CD14-positive monocyte (primary cell): ENCODE measurements at regions not wholly inside any gene's neighbourhood (a gene's known extent, or its start where the extent isn't known, plus 50 kb on each side); places are given as distances from the start of the nearest gene placed in this dataset.

Source experiments
- DNase-seq, 3 donors: peaks; one replicate each; pipeline ENCODE4 v3.0.0-alpha.2; 2011 to 2022
- H2AFZ ChIP-seq: 2 replicates; pipeline ENCODE4 v1.6.0; 2012; ENCODE audit warnings: mild to moderate bottlenecking, low read depth, low read length, inconsistent platforms; ENCODE audit not compliant: insufficient read depth, poor library complexity, severe bottlenecking
- H3K27ac ChIP-seq, 2 donors: 1 replicate in 1 of 2; 2 replicates in 1 of 2; pipeline ENCODE4 v1.5.1; 2012 to 2013; ENCODE audit warnings: low read length in 2 of 2, control low read depth in 1 of 2, inconsistent platforms in 1 of 2, low read depth in 1 of 2, mild to moderate bottlenecking in 1 of 2
- H3K27me3 ChIP-seq, 2 donors: one replicate each; pipeline versions ENCODE4 v1.6.0 to v1.6.1; 2011 to 2013; ENCODE audit warnings: low read length in 2 of 2; ENCODE audit not compliant: control insufficient read depth in 2 of 2, insufficient read depth in 2 of 2
- H3K36me3 ChIP-seq, 2 donors: replicated peaks in 1 of 2; 1 replicate in 1 of 2; 2 replicates in 1 of 2; pipeline versions ENCODE4 v1.5.1 to v1.6.1; 2012 to 2013; ENCODE audit warnings: low read length in 2 of 2, control low read depth in 1 of 2, inconsistent platforms in 1 of 2, mild to moderate bottlenecking in 1 of 2; ENCODE audit not compliant: insufficient read depth in 2 of 2, control insufficient read depth in 1 of 2
- H3K4me1 ChIP-seq, 2 donors: 1 replicate in 1 of 2; 2 replicates in 1 of 2; pipeline versions ENCODE4 v1.5.1 to v1.6.1; 2012 to 2013; ENCODE audit warnings: low read length in 2 of 2, control low read depth in 1 of 2, inconsistent platforms in 1 of 2, mild to moderate bottlenecking in 1 of 2, moderate library complexity in 1 of 2; ENCODE audit not compliant: insufficient read depth in 2 of 2, control insufficient read depth in 1 of 2
- H3K4me2 ChIP-seq: replicated peaks from 2 replicates; pipeline ENCODE3; 2012; ENCODE audit warnings: low read length, moderate library complexity, mild to moderate bottlenecking; ENCODE audit not compliant: poor library complexity, severe bottlenecking; ENCODE audit errors: extremely low read depth
- H3K4me3 ChIP-seq, 3 experiments: fragments of 200-600 bp in 1 of 3; sonication (generic) in 1 of 3; replicated peaks in 1 of 3; 1 replicate in 2 of 3; 2 replicates in 1 of 3; pipeline ENCODE4 v1.5.1; 2011 to 2013; ENCODE audit warnings: low read length in 3 of 3, mild to moderate bottlenecking in 3 of 3, control low read depth in 2 of 3, low read depth in 2 of 3, inconsistent platforms in 1 of 3, moderate library complexity in 1 of 3
- H3K79me2 ChIP-seq: 2 replicates; pipeline ENCODE4 v1.6.0; 2012; ENCODE audit warnings: mild to moderate bottlenecking, control low read depth, inconsistent platforms, low read length, moderate library complexity; ENCODE audit not compliant: insufficient read depth
- H3K9ac ChIP-seq: 2 replicates; pipeline ENCODE4 v1.6.0; 2017; ENCODE audit warnings: low read length, mild to moderate bottlenecking; ENCODE audit not compliant: insufficient read depth, poor library complexity, severe bottlenecking
- H3K9me3 ChIP-seq, 2 donors: replicated peaks in 1 of 2; 1 replicate in 1 of 2; 2 replicates in 1 of 2; pipeline versions ENCODE4 v1.5.1 to v1.6.1; 2012 to 2013; ENCODE audit warnings: low read length in 2 of 2, control low read depth in 1 of 2; ENCODE audit not compliant: control insufficient read depth in 1 of 2, insufficient read depth in 1 of 2
- H4K20me1 ChIP-seq: 2 replicates; pipeline ENCODE4 v1.6.0; 2012; ENCODE audit warnings: mild to moderate bottlenecking, low read length, control low read depth, moderate library complexity; ENCODE audit not compliant: insufficient read depth
- H3K27ac Mint-ChIP-seq, 7 donors: one replicate each; pipeline ENCODE4 v1.8.0; 2020; ENCODE audit warnings: mild to moderate bottlenecking in 7 of 7, mixed read lengths in 7 of 7, moderate library complexity in 6 of 7, inconsistent platforms in 2 of 7
- H3K27me3 Mint-ChIP-seq, 3 donors: one replicate each; pipeline ENCODE4 v1.8.0; 2021 to 2022; ENCODE audit warnings: low read depth in 3 of 3, mild to moderate bottlenecking in 3 of 3, mixed read lengths in 3 of 3, moderate library complexity in 3 of 3, inconsistent platforms in 1 of 3
- H3K36me3 Mint-ChIP-seq, 2 donors: one replicate each; pipeline ENCODE4 v1.8.0; 2020; ENCODE audit warnings: mixed read lengths in 2 of 2, inconsistent platforms in 1 of 2, mild to moderate bottlenecking in 1 of 2
- H3K4me1 Mint-ChIP-seq: one replicate; pipeline ENCODE4 v1.8.0; 2020; ENCODE audit warnings: mild to moderate bottlenecking, mixed read lengths
- H3K4me3 Mint-ChIP-seq, 2 donors: one replicate each; pipeline ENCODE4 v1.8.0; 2020; ENCODE audit warnings: mild to moderate bottlenecking in 2 of 2, mixed read lengths in 2 of 2, moderate library complexity in 1 of 2
- H3K9me3 Mint-ChIP-seq, 7 donors: one replicate each; pipeline ENCODE4 v1.8.0; 2020 to 2022; ENCODE audit warnings: mixed read lengths in 7 of 7, mild to moderate bottlenecking in 6 of 7, moderate library complexity in 6 of 7, inconsistent platforms in 2 of 7
- WGBS: methylation state at CpG from one replicate; pipeline ENCODE4 v1.1.5; 2013; ENCODE audit warnings: missing lambda C conversion rate; ENCODE audit not compliant: insufficient coverage; 5-methylcytosine and 5-hydroxymethylcytosine counted together
- intact Hi-C, 2 donors: fragments of 100-400 bp; cut with micrococcal nuclease; formaldehyde crosslinking; loops; one replicate each; pipeline versions ENCODE4 v1.15.0 to v1.15.1; 2023
- TF ChIP-seq, protein P1 (sequence below): fragments of 200-600 bp; IDR thresholded peaks from one replicate; pipeline ENCODE4 v1.8.0; 2022; ENCODE audit warnings: antibody characterized with exemption, mild to moderate bottlenecking

DNA sequence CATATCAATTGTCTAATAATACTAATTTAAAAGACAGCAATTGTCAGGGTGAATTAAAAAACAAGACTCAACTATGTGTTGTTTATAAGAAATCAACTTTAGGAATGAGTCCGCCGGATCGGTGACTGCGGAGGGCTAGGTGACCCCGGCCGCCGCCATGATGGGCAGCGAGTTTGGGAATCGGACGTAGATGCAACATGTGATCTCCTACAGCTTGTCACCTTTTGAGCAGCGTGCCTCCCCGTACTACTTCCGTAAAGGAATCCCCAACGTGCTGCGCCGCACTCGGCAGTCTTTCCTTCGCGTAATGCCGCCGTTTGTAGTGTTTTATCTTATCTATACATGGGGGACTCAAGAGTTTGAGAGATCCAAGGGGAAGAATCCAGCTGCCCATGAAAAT lies 742.5 kb upstream of the PABPC4L start:
- H4K20me1 ChIP-seq, result no peaks in the 10 kb centered on the region
- intact Hi-C loops, result no loop called here
- H3K27me3 ChIP-seq, result no peaks in the 10 kb centered on the region
- H3K36me3 ChIP-seq, result no peaks in the 10 kb centered on the region
- H3K4me1 Mint-ChIP-seq, result no peaks in the 10 kb centered on the region
- no peak overlapping the region for H3K9ac ChIP-seq
- no peak overlapping the region for H2AFZ ChIP-seq
- H3K4me1 ChIP-seq, result no peaks in the 10 kb centered on the region
- H3K79me2 ChIP-seq, result no peaks in the 10 kb centered on the region
- H3K36me3 Mint-ChIP-seq, result no peaks in the 10 kb centered on the region
- no peak overlapping the region for H3K4me2 ChIP-seq
- 95% methylated on average over 11 of the region's 21 CpGs for WGBS
- no peak for DNase-seq
- TF ChIP-seq, protein P1, sequence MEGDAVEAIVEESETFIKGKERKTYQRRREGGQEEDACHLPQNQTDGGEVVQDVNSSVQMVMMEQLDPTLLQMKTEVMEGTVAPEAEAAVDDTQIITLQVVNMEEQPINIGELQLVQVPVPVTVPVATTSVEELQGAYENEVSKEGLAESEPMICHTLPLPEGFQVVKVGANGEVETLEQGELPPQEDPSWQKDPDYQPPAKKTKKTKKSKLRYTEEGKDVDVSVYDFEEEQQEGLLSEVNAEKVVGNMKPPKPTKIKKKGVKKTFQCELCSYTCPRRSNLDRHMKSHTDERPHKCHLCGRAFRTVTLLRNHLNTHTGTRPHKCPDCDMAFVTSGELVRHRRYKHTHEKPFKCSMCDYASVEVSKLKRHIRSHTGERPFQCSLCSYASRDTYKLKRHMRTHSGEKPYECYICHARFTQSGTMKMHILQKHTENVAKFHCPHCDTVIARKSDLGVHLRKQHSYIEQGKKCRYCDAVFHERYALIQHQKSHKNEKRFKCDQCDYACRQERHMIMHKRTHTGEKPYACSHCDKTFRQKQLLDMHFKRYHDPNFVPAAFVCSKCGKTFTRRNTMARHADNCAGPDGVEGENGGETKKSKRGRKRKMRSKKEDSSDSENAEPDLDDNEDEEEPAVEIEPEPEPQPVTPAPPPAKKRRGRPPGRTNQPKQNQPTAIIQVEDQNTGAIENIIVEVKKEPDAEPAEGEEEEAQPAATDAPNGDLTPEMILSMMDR, result no peak
- peaks cover 0 to 8% (median 0%) of the 10 kb centered on the region in 7 donors for H3K9me3 Mint-ChIP-seq
- H3K27ac Mint-ChIP-seq, result no peak overlapping the region
- H3K27ac ChIP-seq, result no peak overlapping the region
- no peaks in the 10 kb centered on the region for H3K27me3 Mint-ChIP-seq
- no peak overlapping the region for H3K4me3 Mint-ChIP-seq
- H3K9me3 ChIP-seq, result peaks cover 0 to 9% of the 10 kb centered on the region in 2 donors
- no peak overlapping the region for H3K4me3 ChIP-seq

DNA sequence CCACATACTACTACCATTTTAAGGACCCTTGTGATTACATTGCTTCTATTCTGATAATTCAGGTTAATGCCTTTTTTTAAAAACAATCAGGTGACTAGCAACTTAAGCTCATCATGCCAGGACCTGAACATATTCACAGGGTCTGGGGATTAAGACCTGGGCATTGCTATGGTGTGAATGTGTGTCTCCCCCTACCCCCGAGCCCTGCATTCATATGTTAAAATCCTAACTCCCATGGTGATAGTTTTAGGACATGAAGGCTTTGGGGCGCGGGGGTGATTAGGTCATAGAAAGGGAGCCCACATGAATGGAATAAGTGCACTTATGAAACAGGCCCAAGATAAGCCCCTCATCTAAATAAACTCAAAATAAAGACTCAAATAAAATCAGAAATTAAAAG lies 734.4 kb upstream of the PABPC4L start:
- no CpG with 5 or more reads among the region's 3 CpGs for WGBS
- H3K27me3 ChIP-seq, result no peaks in the 10 kb centered on the region
- H3K4me3 Mint-ChIP-seq, result no peak overlapping the region
- H3K4me2 ChIP-seq, result no peak overlapping the region
- no peak overlapping the region for H3K27ac Mint-ChIP-seq
- H3K36me3 ChIP-seq, result no peaks in the 10 kb centered on the region
- no peaks in the 10 kb centered on the region for H3K27me3 Mint-ChIP-seq
- no peaks in the 10 kb centered on the region for H3K4me1 Mint-ChIP-seq
- intact Hi-C loops, result no loop called here
- no peak for DNase-seq
- H3K79me2 ChIP-seq, result no peaks in the 10 kb centered on the region
- H3K27ac ChIP-seq, result no peak overlapping the region
- H3K9me3 ChIP-seq, result no peaks in the 10 kb centered on the region
- H3K9ac ChIP-seq, result no peak overlapping the region
- H3K4me1 ChIP-seq, result no peaks in the 10 kb centered on the region
- TF ChIP-seq, protein P1, result no peak
- H3K4me3 ChIP-seq, result no peak overlapping the region
- H3K9me3 Mint-ChIP-seq, result no peaks in the 10 kb centered on the region
- H4K20me1 ChIP-seq, result no peaks in the 10 kb centered on the region
- H3K36me3 Mint-ChIP-seq, result no peaks in the 10 kb centered on the region
- no peak overlapping the region for H2AFZ ChIP-seq
